ENCODE measurements at regions not wholly inside any gene's neighbourhood (a gene's known extent, or its start where the extent isn't known, plus 50 kb on each side); places are given as distances from the start of the nearest gene placed in this dataset.
A peak's percentile ranks its signal among the peaks of the same experiment; 100 is the strongest.
"Not testable (repeated sequence)": the region's sequence is repeated elsewhere in the genome, so short reads cannot be mapped to it uniquely, and the experiment has no call there.

- DNase-seq = no peak
- no peak overlapping the region for H3K27ac ChIP-seq
- peaks cover 2% of the 10 kb centered on the region; the same call in 1 of the 2 replicates for H3K4me1 ChIP-seq
- no peak overlapping the region for H3K4me3 ChIP-seq
- H3K9me3 ChIP-seq (replicated peaks) = no peaks in the 10 kb centered on the region
- H3K27me3 ChIP-seq = no peaks in the 10 kb centered on the region
- H3K36me3 ChIP-seq = no peaks in the 10 kb centered on the region
Observed at GRCh38 chr3:177370246-177370822, 173.1 kb upstream of the TBL1XR1 start.

- H3K4me3 ChIP-seq = no peak overlapping the region
- no peak overlapping the region for H3K27ac ChIP-seq
- DNase-seq = no peak
- H3K27me3 ChIP-seq = no peaks in the 10 kb centered on the region
- H3K36me3 ChIP-seq = no peaks in the 10 kb centered on the region
- H3K4me1 ChIP-seq = peaks cover 2% of the 10 kb centered on the region; the same call in 1 of the 2 replicates
- H3K9me3 ChIP-seq (replicated peaks) = no peaks in the 10 kb centered on the region
Observed at GRCh38 chr3:177371146-177371545, 173.9 kb upstream of the TBL1XR1 start.

GRCh38 chr3:177371888-177372287 lies 174.6 kb upstream of the TBL1XR1 start:
- H3K4me1 ChIP-seq = peaks cover 2% of the 10 kb centered on the region; the same call in 1 of the 2 replicates
- H3K4me3 ChIP-seq = no peak overlapping the region
- no peaks in the 10 kb centered on the region for H3K9me3 ChIP-seq (replicated peaks)
- DNase-seq = no peak
- H3K27me3 ChIP-seq = no peaks in the 10 kb centered on the region
- H3K27ac ChIP-seq = no peak overlapping the region
- H3K36me3 ChIP-seq = no peaks in the 10 kb centered on the region

GRCh38 chr3:177374323-177374722 lies 177.0 kb upstream of the TBL1XR1 start:
- H3K4me1 ChIP-seq = peaks cover 2% of the 10 kb centered on the region; the same call in 1 of the 2 replicates
- H3K9me3 ChIP-seq (replicated peaks) = no peaks in the 10 kb centered on the region
- H3K36me3 ChIP-seq = no peaks in the 10 kb centered on the region
- H3K27ac ChIP-seq = no peak overlapping the region
- H3K4me3 ChIP-seq = no peak overlapping the region
- DNase-seq = no peak
- no peaks in the 10 kb centered on the region for H3K27me3 ChIP-seq

- H3K27ac ChIP-seq = no peak overlapping the region
- H3K4me3 ChIP-seq = no peak overlapping the region
- no peaks in the 10 kb centered on the region for H3K27me3 ChIP-seq
- H3K36me3 ChIP-seq = no peaks in the 10 kb centered on the region
- H3K4me1 ChIP-seq = peaks cover 2% of the 10 kb centered on the region; the same call in 1 of the 2 replicates
- no peak for DNase-seq
- H3K9me3 ChIP-seq (replicated peaks) = no peaks in the 10 kb centered on the region
Observed at GRCh38 chr3:177375316-177375715, 178.0 kb upstream of the TBL1XR1 start.

GRCh38 chr3:177377166-177377565 lies 179.9 kb upstream of the TBL1XR1 start:
- Histone ChIP-seq H3K9me3 (replicated peaks) (peaks cover 4% of the 10 kb centered on the region), H3K27me3 (no peaks in the 10 kb centered on the region), H3K36me3 (no peaks in the 10 kb centered on the region), H3K4me3 (no peak overlapping the region), H3K4me1 (no peaks in the 10 kb centered on the region), H3K27ac (no peak overlapping the region)
- DNase-seq = no peak

- no peak for DNase-seq
- Histone ChIP-seq H3K4me3 (no peak overlapping the region), H3K27me3 (no peaks in the 10 kb centered on the region), H3K9me3 (replicated peaks) (peaks cover 4% of the 10 kb centered on the region), H3K4me1 (no peaks in the 10 kb centered on the region), H3K27ac (no peak overlapping the region), H3K36me3 (no peaks in the 10 kb centered on the region)
Observed at GRCh38 chr3:177378168-177378567, 180.9 kb upstream of the TBL1XR1 start.

- no peaks in the 10 kb centered on the region for H3K36me3 ChIP-seq
- H3K27me3 ChIP-seq = no peaks in the 10 kb centered on the region
- peak; percentile 55 to 70 for DNase-seq
Observed at GRCh38 chr3:177379045-177379444, 181.8 kb upstream of the TBL1XR1 start.

GRCh38 chr3:177381070-177381469 lies 183.8 kb upstream of the TBL1XR1 start:
- Histone ChIP-seq H3K27me3 (no peaks in the 10 kb centered on the region), H3K4me1 (no peaks in the 10 kb centered on the region), H3K4me3 (no peak overlapping the region), H3K9me3 (replicated peaks) (peaks cover 4% of the 10 kb centered on the region), H3K27ac (no peak overlapping the region), H3K36me3 (no peaks in the 10 kb centered on the region)
- no peak for DNase-seq

More at GRCh38 chr3:177379045-177379444, 181.8 kb upstream of the TBL1XR1 start:
- peaks cover 4% of the 10 kb centered on the region for H3K9me3 ChIP-seq (replicated peaks)
- H3K4me3 ChIP-seq = no peak overlapping the region
- H3K27ac ChIP-seq = no peak overlapping the region
- H3K4me1 ChIP-seq = no peaks in the 10 kb centered on the region

- H3K4me3 ChIP-seq = no peak overlapping the region
- no peaks in the 10 kb centered on the region for H3K27me3 ChIP-seq
- no peak for DNase-seq
- H3K27ac ChIP-seq = no peak overlapping the region
- no peaks in the 10 kb centered on the region for H3K36me3 ChIP-seq
- H3K4me1 ChIP-seq = no peaks in the 10 kb centered on the region
- H3K9me3 ChIP-seq (replicated peaks) = peaks cover 4% of the 10 kb centered on the region
Observed at GRCh38 chr3:177382944-177383343, 185.7 kb upstream of the TBL1XR1 start.

- Histone ChIP-seq H3K4me3 (no peak overlapping the region), H3K4me1 (no peaks in the 10 kb centered on the region), H3K27me3 (no peaks in the 10 kb centered on the region), H3K36me3 (no peaks in the 10 kb centered on the region), H3K9me3 (replicated peaks) (peaks cover 4% of the 10 kb centered on the region), H3K27ac (no peak overlapping the region)
- DNase-seq = no peak
Observed at GRCh38 chr3:177385186-177385585, 187.9 kb upstream of the TBL1XR1 start.

GRCh38 chr3:177385831-177386301 lies 188.6 kb upstream of the TBL1XR1 start:
- H3K4me3 ChIP-seq = no peak overlapping the region
- no peaks in the 10 kb centered on the region for H3K4me1 ChIP-seq
- H3K27ac ChIP-seq = no peak overlapping the region
- peaks cover 3% of the 10 kb centered on the region for H3K9me3 ChIP-seq (replicated peaks)
- no peaks in the 10 kb centered on the region for H3K36me3 ChIP-seq
- DNase-seq = peak in 1 of 2 experiments; percentile 20
- H3K27me3 ChIP-seq = no peaks in the 10 kb centered on the region

GRCh38 chr3:177388209-177388608 lies 190.9 kb upstream of the TBL1XR1 start:
- Histone ChIP-seq H3K27me3 (no peaks in the 10 kb centered on the region), H3K4me1 (no peaks in the 10 kb centered on the region), H3K4me3 (no peak overlapping the region), H3K36me3 (no peaks in the 10 kb centered on the region), H3K27ac (no peak overlapping the region), H3K9me3 (replicated peaks) (no peaks in the 10 kb centered on the region)
- DNase-seq = no peak

GRCh38 chr3:177394231-177395024 lies 197.1 kb upstream of the TBL1XR1 start:
- H3K9me3 ChIP-seq (replicated peaks); H3K27ac ChIP-seq; H3K4me1 ChIP-seq; DNase-seq; H3K36me3 ChIP-seq; H3K27me3 ChIP-seq: not testable (repeated sequence)
- H3K4me3 ChIP-seq = peak overlapping the region; percentile 52

- no peaks in the 10 kb centered on the region for H3K27me3 ChIP-seq
- DNase-seq = no peak
- no peak overlapping the region for H3K27ac ChIP-seq
- no peaks in the 10 kb centered on the region for H3K4me1 ChIP-seq
- H3K36me3 ChIP-seq = no peaks in the 10 kb centered on the region
- no peaks in the 10 kb centered on the region for H3K9me3 ChIP-seq (replicated peaks)
- no peak overlapping the region for H3K4me3 ChIP-seq
Observed at GRCh38 chr3:177396733-177397132, 199.5 kb upstream of the TBL1XR1 start.
